Thyroid gland (tissue), 4 donors: ENCODE measurements at regions not wholly inside any gene's neighbourhood (a gene's known extent, or its start where the extent isn't known, plus 50 kb on each side); places are given as distances from the start of the nearest gene placed in this dataset.
A peak's percentile ranks its signal among the peaks of the same experiment; 100 is the strongest.

Experiments used
- DNase-seq, 2 donors: peaks; one replicate each; pipeline ENCODE4 v3.0.0-alpha.2; 2019
- H3K27ac ChIP-seq, 3 donors: fragments of 200-600 bp; sonication (generic); 1 replicate in 2 of 3; 2 replicates in 1 of 3; pipeline ENCODE4 v1.5.1; 2016 to 2019; ENCODE audit warnings: mild to moderate bottlenecking in 1 of 3, moderate library complexity in 1 of 3
- H3K27me3 ChIP-seq: fragments of 200-600 bp; sonication (generic); one replicate; pipeline ENCODE4 v1.5.1; 2019
- H3K36me3 ChIP-seq, 2 donors: fragments of 200-600 bp; sonication (generic); one replicate each; pipeline ENCODE4 v1.5.1; 2016 to 2019
- H3K4me1 ChIP-seq, 2 donors: fragments of 200-600 bp; sonication (generic); one replicate each; pipeline ENCODE4 v1.5.1; 2017 to 2019
- H3K4me3 ChIP-seq, 3 donors: fragments of 200-600 bp; sonication (generic); replicated peaks in 1 of 3; 1 replicate in 2 of 3; 2 replicates in 1 of 3; pipeline ENCODE4 v1.5.1; 2016; ENCODE audit warnings: mild to moderate bottlenecking in 1 of 3
- H3K9me3 ChIP-seq: fragments of 200-600 bp; sonication (generic); one replicate; pipeline ENCODE4 v1.5.1; 2017
- POLR2A ChIP-seq, 2 donors: fragments of 450-650 bp; IDR thresholded peaks; one replicate each; pipeline ENCODE4 v1.6.1; 2017; ENCODE audit warnings: antibody characterized with exemption in 2 of 2, mild to moderate bottlenecking in 2 of 2, moderate library complexity in 1 of 2
- WGBS, 2 donors: methylation state at CpG; one replicate each; pipeline ENCODE4 v1.1.5; 2017; 5-methylcytosine and 5-hydroxymethylcytosine counted together
- intact Hi-C: fragments of 100-400 bp; cut with DNase I; formaldehyde crosslinking; loops from one replicate; pipeline ENCODE4 v1.15.1; 2023
- TF ChIP-seq, protein P1 (sequence below), 6 experiments: fragments of 200-600 bp in 3 of 6; fragments of 450-650 bp in 3 of 6; sonication (generic) in 3 of 6; IDR thresholded peaks; one replicate each; pipeline ENCODE4 v1.5.1; 2016 to 2019; ENCODE audit warnings: antibody characterized with exemption in 6 of 6, mild to moderate bottlenecking in 2 of 6, inconsistent platforms in 1 of 6, moderate library complexity in 1 of 6

DNA sequence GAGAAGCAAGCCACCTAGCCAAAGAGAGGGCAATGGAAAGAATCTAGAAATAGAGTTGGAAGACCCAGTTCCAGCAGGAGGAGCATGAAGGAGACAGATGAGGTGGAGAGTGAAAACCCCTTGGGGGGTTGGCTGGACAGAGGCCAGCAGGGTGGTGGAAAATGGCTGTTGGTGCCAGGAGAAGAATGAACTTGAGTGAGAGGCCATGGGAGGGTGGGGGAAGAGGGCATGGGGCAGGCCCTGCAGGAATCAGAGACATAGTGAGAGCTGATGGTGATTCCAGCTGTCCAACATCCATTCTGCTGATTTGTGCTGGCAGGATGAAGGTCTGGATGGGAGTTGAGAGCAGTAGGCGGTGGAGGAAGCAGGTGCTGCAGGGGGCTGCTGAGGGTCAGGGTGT lies 108.0 kb upstream of the TNP1 start:
- Histone ChIP-seq H3K36me3 (no peaks in the 10 kb centered on the region), H3K9me3 (no peaks in the 10 kb centered on the region), H3K4me3 (no peak overlapping the region), H3K27me3 (no peaks in the 10 kb centered on the region), H3K27ac (no peak overlapping the region), H3K4me1 (peaks cover 0 to 11% of the 10 kb centered on the region in 2 donors)
- 75 to 100% methylated on average over 1 of the region's 1 CpG for WGBS, 2 donors
- TF ChIP-seq, protein P1, sequence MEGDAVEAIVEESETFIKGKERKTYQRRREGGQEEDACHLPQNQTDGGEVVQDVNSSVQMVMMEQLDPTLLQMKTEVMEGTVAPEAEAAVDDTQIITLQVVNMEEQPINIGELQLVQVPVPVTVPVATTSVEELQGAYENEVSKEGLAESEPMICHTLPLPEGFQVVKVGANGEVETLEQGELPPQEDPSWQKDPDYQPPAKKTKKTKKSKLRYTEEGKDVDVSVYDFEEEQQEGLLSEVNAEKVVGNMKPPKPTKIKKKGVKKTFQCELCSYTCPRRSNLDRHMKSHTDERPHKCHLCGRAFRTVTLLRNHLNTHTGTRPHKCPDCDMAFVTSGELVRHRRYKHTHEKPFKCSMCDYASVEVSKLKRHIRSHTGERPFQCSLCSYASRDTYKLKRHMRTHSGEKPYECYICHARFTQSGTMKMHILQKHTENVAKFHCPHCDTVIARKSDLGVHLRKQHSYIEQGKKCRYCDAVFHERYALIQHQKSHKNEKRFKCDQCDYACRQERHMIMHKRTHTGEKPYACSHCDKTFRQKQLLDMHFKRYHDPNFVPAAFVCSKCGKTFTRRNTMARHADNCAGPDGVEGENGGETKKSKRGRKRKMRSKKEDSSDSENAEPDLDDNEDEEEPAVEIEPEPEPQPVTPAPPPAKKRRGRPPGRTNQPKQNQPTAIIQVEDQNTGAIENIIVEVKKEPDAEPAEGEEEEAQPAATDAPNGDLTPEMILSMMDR (IDR thresholded peaks at IDR 0.05) = no peak
- TF ChIP-seq POLR2A (IDR thresholded peaks at IDR 0.05) = no peak
- intact Hi-C loops = no loop called here
- no peak for DNase-seq

DNA sequence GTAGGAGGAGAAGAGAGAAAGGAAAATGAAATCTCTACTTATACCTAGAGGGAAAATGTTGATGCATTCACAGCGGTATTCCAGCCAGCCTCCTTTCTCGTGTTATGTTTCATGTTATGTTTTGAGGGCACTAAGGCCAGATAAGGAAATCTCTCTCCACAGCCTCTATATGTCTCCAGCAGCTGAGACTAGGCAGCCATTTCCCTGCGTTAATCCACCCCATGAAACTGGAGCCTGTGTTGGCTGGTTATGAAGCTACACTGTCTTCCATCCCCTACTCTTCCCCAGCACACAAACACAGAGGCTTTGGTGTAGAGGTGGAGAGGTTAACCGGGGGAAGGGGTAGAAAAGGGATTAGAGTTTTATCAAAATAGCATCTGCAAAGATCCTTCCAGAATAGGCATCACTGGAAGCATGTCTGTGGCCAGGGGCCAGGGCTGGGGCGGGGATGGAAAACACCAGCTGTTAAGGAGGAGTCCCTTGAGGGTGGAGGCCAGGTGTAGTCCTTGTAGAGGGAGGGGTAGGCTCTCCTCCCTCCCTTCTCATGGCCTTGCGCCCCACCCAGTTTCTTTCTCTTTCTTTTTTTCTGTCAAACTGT lies 100.9 kb upstream of the TNP1 start:
- intact Hi-C loops = no loop called here

DNA sequence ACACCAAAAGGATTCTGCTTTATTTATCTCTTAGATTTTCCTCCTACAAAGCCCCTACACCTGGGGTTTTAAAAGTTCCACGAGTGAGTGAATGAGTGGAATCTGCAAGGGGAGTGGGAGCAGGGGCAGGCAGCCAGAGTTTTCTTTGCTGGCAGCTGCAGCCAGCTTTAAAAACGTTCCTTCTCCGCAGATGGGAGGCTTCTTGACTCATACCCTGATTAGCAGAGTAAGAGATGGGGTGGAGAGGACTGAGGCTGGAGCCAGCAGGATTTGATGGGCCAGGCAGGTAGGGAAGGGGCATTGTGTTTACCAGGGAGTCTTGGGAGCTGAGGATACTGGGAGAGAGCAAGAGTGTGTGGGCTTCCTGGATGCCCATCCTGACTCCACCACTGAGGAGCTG lies 99.6 kb upstream of the TNP1 start:
- WGBS, 2 donors = 18 to 24% methylated on average over 3 of the region's 3 CpGs
- TF ChIP-seq, protein P1 (IDR thresholded peaks at IDR 0.05) = no peak
- TF ChIP-seq POLR2A (IDR thresholded peaks at IDR 0.05) = no peak

More for the DNA sequence above, 100.9 kb upstream of the TNP1 start:
- DNase-seq = no peak
- WGBS, 2 donors = 89 to 90% methylated on average over 6 of the region's 6 CpGs
- no peaks in the 10 kb centered on the region for H3K36me3 ChIP-seq
- H3K4me1 ChIP-seq = peaks cover 0 to 4% of the 10 kb centered on the region in 2 donors
- TF ChIP-seq POLR2A (IDR thresholded peaks at IDR 0.05) = no peak
- TF ChIP-seq, protein P1 (IDR thresholded peaks at IDR 0.05) = no peak
- H3K27ac ChIP-seq = no peak overlapping the region
- no peaks in the 10 kb centered on the region for H3K9me3 ChIP-seq
- H3K27me3 ChIP-seq = no peaks in the 10 kb centered on the region
- H3K4me3 ChIP-seq = no peak overlapping the region

DNA sequence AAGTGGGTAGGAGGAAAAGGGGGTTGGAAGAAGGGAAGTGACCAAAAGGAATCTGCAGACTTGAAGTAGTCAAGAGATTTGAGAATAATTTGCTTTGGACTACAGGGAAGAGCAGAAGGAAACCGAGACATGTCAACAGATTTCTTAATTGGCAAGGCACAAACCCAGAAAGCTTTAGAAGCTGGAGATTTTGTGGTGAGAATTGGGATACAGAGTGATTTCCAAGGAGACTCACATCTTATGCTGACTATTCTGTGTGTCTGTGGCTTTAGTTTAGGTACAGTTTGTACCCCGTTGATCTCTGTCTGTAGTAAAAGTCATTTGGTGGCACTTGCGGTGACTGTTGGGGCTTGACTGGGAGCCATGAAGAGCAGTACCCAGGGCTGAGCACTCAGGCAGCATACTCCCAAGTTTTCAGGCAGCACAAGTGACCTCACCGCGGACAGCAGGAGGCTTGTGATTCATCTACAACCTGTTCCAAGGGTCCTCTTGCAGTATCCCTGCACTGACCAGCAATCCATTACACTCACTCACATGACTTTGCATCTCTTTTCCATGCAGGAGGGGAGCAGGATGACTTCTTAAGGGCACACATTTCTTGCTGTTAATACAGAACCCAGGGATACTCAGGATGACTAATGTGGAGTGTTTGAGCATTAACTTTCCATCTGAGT lies 97.1 kb upstream of the TNP1 start:
- DNase-seq = no peak
- H3K4me3 ChIP-seq = no peak overlapping the region
- peaks cover 0 to 4% of the 10 kb centered on the region in 2 donors for H3K4me1 ChIP-seq
- TF ChIP-seq, protein P1 (IDR thresholded peaks at IDR 0.05) = no peak
- no peak for TF ChIP-seq POLR2A (IDR thresholded peaks at IDR 0.05)
- intact Hi-C loops = no loop called here
- no peaks in the 10 kb centered on the region for H3K9me3 ChIP-seq
- no peak overlapping the region for H3K27ac ChIP-seq
- WGBS, 2 donors = 91 to 92% methylated on average over 5 of the region's 5 CpGs
- no peaks in the 10 kb centered on the region for H3K36me3 ChIP-seq
- no peaks in the 10 kb centered on the region for H3K27me3 ChIP-seq

More for the DNA sequence above, 99.6 kb upstream of the TNP1 start:
- Histone ChIP-seq H3K4me1 (peaks cover 0 to 4% of the 10 kb centered on the region in 2 donors), H3K27me3 (no peaks in the 10 kb centered on the region), H3K9me3 (no peaks in the 10 kb centered on the region), H3K4me3 (no peak overlapping the region), H3K36me3 (no peaks in the 10 kb centered on the region), H3K27ac (no peak overlapping the region)
- intact Hi-C loops = no loop called here
- DNase-seq = peak; percentile 8 to 21

DNA sequence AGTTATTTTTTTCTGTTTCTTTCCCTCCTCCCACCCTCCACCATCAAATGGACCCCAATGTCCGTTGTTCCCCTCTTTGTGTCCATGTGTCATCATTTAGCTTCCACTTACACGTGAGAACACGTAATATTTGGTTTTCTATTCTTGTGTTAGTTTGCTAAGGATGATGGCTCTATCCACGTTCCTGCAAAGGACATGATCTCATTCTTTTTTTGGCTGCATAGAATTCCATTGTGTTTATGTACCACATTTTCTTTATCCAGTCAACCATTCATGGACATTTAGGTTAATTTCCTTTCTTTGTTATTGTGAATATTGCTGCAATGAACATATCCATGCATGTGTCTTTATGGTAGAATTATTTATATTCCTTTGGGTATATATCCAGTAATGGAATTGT lies 91.3 kb upstream of the TNP1 start:
- DNase-seq = no peak
- no peaks in the 10 kb centered on the region for H3K9me3 ChIP-seq
- no peak overlapping the region for H3K27ac ChIP-seq
- H3K4me1 ChIP-seq = no peaks in the 10 kb centered on the region
- no peaks in the 10 kb centered on the region for H3K36me3 ChIP-seq
- no peak overlapping the region for H3K4me3 ChIP-seq
- no peaks in the 10 kb centered on the region for H3K27me3 ChIP-seq
- intact Hi-C loops = no loop called here
- no peak for TF ChIP-seq POLR2A (IDR thresholded peaks at IDR 0.05)
- TF ChIP-seq, protein P1 (IDR thresholded peaks at IDR 0.05) = no peak
- WGBS, 2 donors = 87 to 92% methylated on average over 4 of the region's 4 CpGs
